RWPE2 (cell line): ENCODE measurements at regions not wholly inside any gene's neighbourhood (a gene's known extent, or its start where the extent isn't known, plus 50 kb on each side); places are given as distances from the start of the nearest gene placed in this dataset.

Experiments used
- ATAC-seq: fragments of 200-7000 bp; cut with Tn5 transposase; 3 replicates; pipeline ENCODE4 v1.9.1; 2021; ENCODE audit warnings: low read depth
- DNase-seq: peaks from one replicate; pipeline ENCODE4 v3.0.0-alpha.2; 2020; ENCODE audit warnings: low spot score
- H3K27ac ChIP-seq: fragments of 450-650 bp; 2 replicates; pipeline ENCODE4 v1.5.1; 2017; ENCODE audit warnings: mild to moderate bottlenecking; ENCODE audit not compliant: poor library complexity, severe bottlenecking
- H3K27me3 ChIP-seq: fragments of 250-450 bp; sonication (Bioruptor Pico); 2 replicates; pipeline ENCODE4 v1.5.1; 2021; ENCODE audit warnings: mild to moderate bottlenecking, moderate library complexity; ENCODE audit not compliant: insufficient read depth, poor library complexity, severe bottlenecking
- H3K36me3 ChIP-seq: fragments of 250-450 bp; sonication (Bioruptor Pico); 2 replicates; pipeline ENCODE4 v1.5.1; 2020; ENCODE audit warnings: low read depth, mild to moderate bottlenecking, moderate library complexity
- H3K4me1 ChIP-seq: fragments of 250-450 bp; sonication (Bioruptor Pico); 2 replicates; pipeline ENCODE4 v1.5.1; 2021; ENCODE audit warnings: mild to moderate bottlenecking, moderate library complexity; ENCODE audit not compliant: insufficient read depth, poor library complexity, severe bottlenecking
- H3K4me3 ChIP-seq: fragments of 250-450 bp; sonication (Bioruptor Pico); 2 replicates; pipeline ENCODE4 v1.5.1; 2021; ENCODE audit warnings: mild to moderate bottlenecking, moderate library complexity; ENCODE audit not compliant: severe bottlenecking
- H3K9me3 ChIP-seq: fragments of 250-450 bp; sonication (Bioruptor Pico); 2 replicates; pipeline ENCODE4 v1.5.1; 2021; ENCODE audit warnings: mild to moderate bottlenecking, moderate library complexity; ENCODE audit not compliant: severe bottlenecking
- CTCF ChIP-seq: fragments of 450-650 bp; IDR thresholded peaks from one replicate; pipeline ENCODE4 v1.5.1; 2017; ENCODE audit warnings: mild to moderate bottlenecking, moderate library complexity; ENCODE audit not compliant: poor library complexity, severe bottlenecking

- no peak overlapping the region for H3K27ac ChIP-seq
- TF ChIP-seq CTCF = no peak
- H3K9me3 ChIP-seq = no peaks in the 10 kb centered on the region
- no peak for ATAC-seq
- no peaks in the 10 kb centered on the region for H3K27me3 ChIP-seq
- no peak for DNase-seq
- no peak overlapping the region for H3K4me3 ChIP-seq
- peaks cover 25% of the 10 kb centered on the region for H3K4me1 ChIP-seq
- H3K36me3 ChIP-seq = no peaks in the 10 kb centered on the region
Observed at GRCh38 chr17:71980171-71980570, 140.6 kb upstream of the SOX9 start.

DNA sequence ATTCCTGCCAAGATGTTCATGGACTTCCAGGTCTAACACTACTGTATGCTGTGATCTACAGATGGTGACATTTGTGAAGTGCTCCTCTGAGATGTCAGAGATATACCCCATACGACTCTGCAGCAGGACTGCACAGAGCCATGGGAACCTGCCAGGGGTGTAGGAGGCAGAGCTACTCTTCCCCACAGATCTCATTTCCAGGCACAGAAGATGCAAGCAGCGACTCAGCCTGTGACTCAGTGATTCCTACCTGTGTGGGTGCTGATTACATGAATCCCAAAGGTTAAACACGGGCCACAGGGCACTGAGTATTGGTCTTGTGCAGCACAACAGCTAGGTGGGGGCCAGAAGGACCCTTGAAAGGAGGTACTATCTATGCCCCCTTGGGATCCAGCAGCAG, 137.0 kb upstream of the SOX9 start:
- DNase-seq (no peak), ATAC-seq (no peak)
- Histone ChIP-seq H3K27ac (no peak overlapping the region), H3K27me3 (no peaks in the 10 kb centered on the region), H3K4me3 (no peak overlapping the region), H3K4me1 (peaks cover 33% of the 10 kb centered on the region), H3K9me3 (no peaks in the 10 kb centered on the region), H3K36me3 (no peaks in the 10 kb centered on the region)
- no peak for TF ChIP-seq CTCF

GRCh38 chr17:71985111-71986039, 135.4 kb upstream of the SOX9 start:
- no peak overlapping the region for H3K4me3 ChIP-seq
- peak; percentile 77 for ATAC-seq
- TF ChIP-seq CTCF = no peak
- H3K27ac ChIP-seq = peak overlapping the region; percentile 27
- no peaks in the 10 kb centered on the region for H3K36me3 ChIP-seq
- peaks cover 33% of the 10 kb centered on the region for H3K4me1 ChIP-seq
- no peaks in the 10 kb centered on the region for H3K27me3 ChIP-seq
- no peak for DNase-seq
- no peaks in the 10 kb centered on the region for H3K9me3 ChIP-seq

DNA sequence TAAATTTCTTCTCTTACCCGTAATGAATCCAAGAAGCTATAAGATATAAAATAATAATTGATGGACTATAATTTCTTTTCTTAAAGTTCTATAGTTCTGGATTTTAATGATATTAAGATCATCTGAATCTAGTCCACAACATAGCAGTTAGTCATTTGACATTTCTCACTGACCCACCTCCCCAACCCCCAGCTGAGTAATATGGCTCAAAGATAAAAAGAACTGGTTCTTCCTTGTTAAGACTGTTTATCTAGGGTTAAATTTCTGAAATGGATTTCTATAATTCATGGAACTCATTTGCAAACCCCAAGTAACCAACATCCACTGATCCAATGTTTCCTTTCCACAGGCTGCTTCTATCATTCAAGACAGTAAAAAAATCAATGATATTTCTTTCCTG, 133.9 kb upstream of the SOX9 start:
- ATAC-seq (peak; percentile 53), DNase-seq (no peak)
- Histone ChIP-seq H3K9me3 (no peaks in the 10 kb centered on the region), H3K36me3 (no peaks in the 10 kb centered on the region), H3K27me3 (no peaks in the 10 kb centered on the region), H3K27ac (peak overlapping the region; percentile 45), H3K4me3 (no peak overlapping the region), H3K4me1 (peaks cover 33% of the 10 kb centered on the region)
- no peak for TF ChIP-seq CTCF

GRCh38 chr17:71987634-71988033, 133.2 kb upstream of the SOX9 start:
- DNase-seq (no peak), ATAC-seq (peak; percentile 52)
- H3K4me1 ChIP-seq = peaks cover 33% of the 10 kb centered on the region
- no peak overlapping the region for H3K4me3 ChIP-seq
- H3K27ac ChIP-seq = peak overlapping the region; percentile 45
- H3K36me3 ChIP-seq = no peaks in the 10 kb centered on the region
- no peaks in the 10 kb centered on the region for H3K27me3 ChIP-seq
- no peaks in the 10 kb centered on the region for H3K9me3 ChIP-seq
- TF ChIP-seq CTCF = no peak
